ENCODE measurements at regions not wholly inside any gene's neighbourhood (a gene's known extent, or its start where the extent isn't known, plus 50 kb on each side); places are given as distances from the start of the nearest gene placed in this dataset.

DNA sequence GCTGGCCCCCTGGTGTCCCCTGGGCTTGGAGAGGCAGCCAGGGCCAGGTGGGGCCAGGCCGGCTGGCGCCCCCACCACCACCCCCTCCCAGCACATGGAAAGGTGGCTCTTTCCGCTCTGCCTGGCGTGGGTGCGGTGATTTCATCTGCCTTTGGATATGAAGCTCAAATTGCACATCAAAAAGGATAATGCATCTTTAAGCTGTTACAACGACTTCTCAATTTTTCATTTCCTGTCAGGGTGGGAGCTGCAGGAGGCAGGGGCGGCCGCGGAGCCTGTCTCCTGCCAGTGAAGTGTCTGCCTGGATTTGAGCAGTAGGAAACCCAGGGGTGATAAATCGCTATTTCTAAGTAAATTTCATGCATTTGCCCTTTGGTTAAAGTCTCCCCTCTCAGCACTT is 169.2 kb upstream of the MVB12B start:
- H3K4me2 ChIP-seq (ENCODE audit: low read length): no peak overlapping the region
- H3K4me1 ChIP-seq (ENCODE audit: control insufficient read depth, insufficient read depth, low read length): no peaks in the 10 kb centered on the region
- no peaks in the 10 kb centered on the region for H3K36me3 ChIP-seq (ENCODE audit: insufficient read depth, low read length)
- H3K27me3 ChIP-seq (ENCODE audit: control insufficient read depth, insufficient read depth, low read length): peaks cover 59% of the 10 kb centered on the region
- no peak overlapping the region for H3K9ac ChIP-seq (ENCODE audit: low read depth, low read length)
- H3K4me3 ChIP-seq (ENCODE audit: low read length): no peak overlapping the region
- H3K9me3 ChIP-seq (replicated peaks; ENCODE audit: low read length): no peaks in the 10 kb centered on the region

DNA sequence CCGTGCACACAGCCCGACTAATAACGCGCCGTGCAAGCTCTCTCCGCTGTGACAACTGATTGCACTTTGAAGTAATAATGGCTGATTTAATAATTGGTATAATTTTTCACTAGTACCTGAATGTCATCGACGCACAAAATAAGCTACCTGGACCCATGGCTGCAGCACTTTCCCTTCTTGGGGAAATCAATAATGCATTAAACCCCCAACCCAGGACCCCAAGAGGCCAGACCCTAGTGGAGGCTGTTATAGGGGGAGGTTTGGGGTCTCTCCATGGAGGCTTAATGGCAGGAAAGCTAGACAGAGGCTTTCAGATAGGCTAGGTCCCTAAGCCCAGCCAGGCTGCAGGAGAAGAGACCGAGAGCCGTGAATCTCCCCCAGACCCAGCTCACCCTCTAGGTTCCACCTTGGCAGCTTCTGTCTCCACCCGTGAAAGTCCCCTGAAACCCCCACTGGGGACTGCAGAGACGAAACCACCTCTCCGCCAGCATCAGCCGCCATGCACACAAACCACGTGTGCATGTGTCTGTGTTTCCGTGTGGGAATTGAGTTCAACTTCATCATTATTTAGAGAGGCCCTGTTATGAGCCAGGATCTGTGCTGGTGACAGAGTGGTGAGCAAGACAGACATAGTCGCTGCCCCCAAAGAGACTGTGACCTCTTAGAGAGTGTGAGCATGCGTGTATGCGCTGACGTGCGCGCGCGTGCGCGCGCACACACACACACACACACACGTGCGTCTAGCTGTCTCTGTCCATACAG is 168.6 kb upstream of the MVB12B start:
- Histone ChIP-seq H3K4me1 (ENCODE audit: control insufficient read depth, insufficient read depth, low read length) (no peaks in the 10 kb centered on the region), H3K9ac (ENCODE audit: low read depth, low read length) (no peak overlapping the region), H3K27me3 (ENCODE audit: control insufficient read depth, insufficient read depth, low read length) (peaks cover 54% of the 10 kb centered on the region)

DNA sequence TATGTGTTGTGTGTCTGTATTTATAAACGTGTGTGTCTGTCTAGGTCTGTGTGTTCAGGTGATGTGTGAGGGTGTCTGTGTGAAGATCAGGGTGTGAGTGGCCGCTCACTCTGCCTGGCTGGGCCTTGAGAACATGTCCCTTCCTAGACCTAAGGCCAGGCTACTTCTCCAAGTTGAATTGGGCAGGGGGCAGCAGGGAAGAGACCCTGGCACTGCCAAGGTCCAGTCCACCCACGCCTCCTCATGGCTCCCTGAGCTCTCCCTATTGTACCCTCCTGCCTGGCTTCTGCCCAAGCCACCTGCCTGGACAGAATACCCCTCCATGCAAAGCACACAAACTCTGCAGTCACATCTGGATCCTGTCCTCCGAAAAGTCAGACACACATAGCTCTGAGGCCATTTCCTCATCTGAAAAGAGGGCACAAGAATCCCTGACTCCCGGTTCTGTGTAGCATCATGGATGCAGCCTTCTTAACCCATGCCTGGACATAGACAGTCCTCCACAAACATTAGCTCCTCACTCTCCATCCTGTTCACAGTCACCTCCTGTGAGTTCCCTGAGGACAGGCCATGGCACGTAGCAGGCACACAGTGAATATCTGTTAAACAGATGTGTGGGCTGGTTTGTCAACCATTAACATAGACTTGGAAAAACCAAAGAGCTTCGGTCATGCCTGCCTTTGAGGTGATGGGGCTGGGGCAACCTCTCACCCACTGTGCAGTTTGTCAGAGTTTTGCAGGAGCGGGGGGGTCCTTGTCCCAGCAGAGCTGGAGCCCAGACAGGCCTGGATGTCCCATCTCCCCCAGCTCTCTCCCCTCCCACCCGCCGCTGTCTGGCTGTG is 167.8 kb upstream of the MVB12B start:
- Histone ChIP-seq H3K27me3 (ENCODE audit: control insufficient read depth, insufficient read depth, low read length) (peaks cover 47% of the 10 kb centered on the region), H3K4me2 (ENCODE audit: low read length) (no peak overlapping the region), H3K36me3 (ENCODE audit: insufficient read depth, low read length) (no peaks in the 10 kb centered on the region), H3K4me3 (ENCODE audit: low read length) (no peak overlapping the region), H3K4me1 (ENCODE audit: control insufficient read depth, insufficient read depth, low read length) (no peaks in the 10 kb centered on the region), H3K9ac (ENCODE audit: low read depth, low read length) (no peak overlapping the region), H3K9me3 (replicated peaks; ENCODE audit: low read length) (no peaks in the 10 kb centered on the region)

More for the DNA sequence above, 168.6 kb upstream of the MVB12B start:
- Histone ChIP-seq H3K36me3 (ENCODE audit: insufficient read depth, low read length) (no peaks in the 10 kb centered on the region), H3K4me3 (ENCODE audit: low read length) (no peak overlapping the region), H3K4me2 (ENCODE audit: low read length) (no peak overlapping the region), H3K9me3 (replicated peaks; ENCODE audit: low read length) (no peaks in the 10 kb centered on the region)

DNA sequence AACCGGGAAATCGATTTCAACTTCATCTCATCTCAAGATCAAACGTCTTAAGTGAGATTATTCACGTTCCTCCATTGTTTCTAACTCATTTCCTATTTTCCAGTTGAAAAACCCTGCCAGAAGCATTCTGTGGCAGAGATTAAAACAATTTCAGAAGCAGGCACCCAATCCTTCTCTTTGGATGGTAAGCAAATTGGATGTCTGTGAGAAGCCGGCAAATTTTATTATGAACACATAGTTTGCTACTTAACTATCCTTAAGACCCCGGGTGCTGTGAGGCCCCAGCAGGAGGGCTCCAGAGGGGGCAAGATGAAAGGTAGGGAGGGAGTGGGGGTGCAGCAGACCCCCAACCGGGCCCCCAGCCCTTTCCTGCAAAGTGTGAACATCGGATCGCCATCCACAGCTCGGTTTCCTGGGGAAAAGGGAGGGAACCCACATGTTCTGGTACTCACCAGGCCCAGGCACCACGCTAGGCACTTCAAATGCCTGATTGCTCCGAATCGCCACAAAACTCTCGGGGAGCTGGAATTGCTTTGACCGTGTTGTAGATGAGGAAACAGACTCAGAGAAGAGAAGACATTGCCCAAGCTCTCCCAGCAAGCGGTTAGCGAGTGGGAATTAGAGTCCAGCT is 167.1 kb upstream of the MVB12B start:
- H3K4me1 ChIP-seq (ENCODE audit: control insufficient read depth, insufficient read depth, low read length): no peaks in the 10 kb centered on the region
- H3K9ac ChIP-seq (ENCODE audit: low read depth, low read length): no peak overlapping the region
- no peak overlapping the region for H3K4me3 ChIP-seq (ENCODE audit: low read length)
- H3K9me3 ChIP-seq (replicated peaks; ENCODE audit: low read length): no peaks in the 10 kb centered on the region
- peaks cover 45% of the 10 kb centered on the region for H3K27me3 ChIP-seq (ENCODE audit: control insufficient read depth, insufficient read depth, low read length)
- H3K36me3 ChIP-seq (ENCODE audit: insufficient read depth, low read length): no peaks in the 10 kb centered on the region
- H3K4me2 ChIP-seq (ENCODE audit: low read length): no peak overlapping the region

DNA sequence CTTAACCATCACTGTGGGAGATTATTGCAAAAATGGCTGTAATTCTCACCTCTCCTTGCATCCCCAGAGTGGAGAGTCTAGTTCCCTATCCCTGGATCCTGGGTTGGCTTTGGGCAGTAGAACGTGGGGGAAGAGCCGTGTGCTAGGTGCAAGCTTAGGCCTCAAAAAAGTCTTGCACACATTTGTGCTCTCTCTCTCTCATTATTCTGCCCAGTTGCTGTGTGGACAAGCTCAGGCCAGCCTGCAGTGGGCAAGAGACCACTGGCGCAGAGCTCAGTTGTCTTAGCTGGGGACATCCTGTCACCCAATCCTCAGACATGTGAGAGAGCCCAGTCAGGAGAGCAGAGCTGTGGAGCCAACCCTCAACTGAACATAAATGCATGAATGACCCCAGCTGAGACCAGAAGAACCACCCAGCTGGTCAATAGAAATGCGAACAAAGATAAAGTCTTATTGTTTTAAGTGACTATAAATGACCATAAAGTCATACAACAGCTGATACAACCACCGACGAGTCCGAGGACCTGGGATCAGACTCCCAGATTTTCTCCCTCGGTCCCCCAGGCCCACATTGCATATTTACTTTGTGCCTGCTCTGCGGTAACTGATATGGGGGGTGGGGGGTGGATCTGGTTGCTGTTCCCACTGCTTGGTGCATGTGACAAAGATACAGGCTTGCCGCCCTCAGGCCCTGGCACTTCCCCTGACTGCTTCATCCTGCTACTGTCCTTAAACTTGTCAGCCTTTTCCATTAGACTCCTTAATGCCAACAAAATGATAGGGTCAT is 166.4 kb upstream of the MVB12B start:
- Histone ChIP-seq H3K4me3 (ENCODE audit: low read length) (no peak overlapping the region), H3K4me1 (ENCODE audit: control insufficient read depth, insufficient read depth, low read length) (no peaks in the 10 kb centered on the region), H3K4me2 (ENCODE audit: low read length) (no peak overlapping the region), H3K27me3 (ENCODE audit: control insufficient read depth, insufficient read depth, low read length) (peaks cover 45% of the 10 kb centered on the region), H3K9me3 (replicated peaks; ENCODE audit: low read length) (no peaks in the 10 kb centered on the region), H3K36me3 (ENCODE audit: insufficient read depth, low read length) (no peaks in the 10 kb centered on the region), H3K9ac (ENCODE audit: low read depth, low read length) (no peak overlapping the region)

DNA sequence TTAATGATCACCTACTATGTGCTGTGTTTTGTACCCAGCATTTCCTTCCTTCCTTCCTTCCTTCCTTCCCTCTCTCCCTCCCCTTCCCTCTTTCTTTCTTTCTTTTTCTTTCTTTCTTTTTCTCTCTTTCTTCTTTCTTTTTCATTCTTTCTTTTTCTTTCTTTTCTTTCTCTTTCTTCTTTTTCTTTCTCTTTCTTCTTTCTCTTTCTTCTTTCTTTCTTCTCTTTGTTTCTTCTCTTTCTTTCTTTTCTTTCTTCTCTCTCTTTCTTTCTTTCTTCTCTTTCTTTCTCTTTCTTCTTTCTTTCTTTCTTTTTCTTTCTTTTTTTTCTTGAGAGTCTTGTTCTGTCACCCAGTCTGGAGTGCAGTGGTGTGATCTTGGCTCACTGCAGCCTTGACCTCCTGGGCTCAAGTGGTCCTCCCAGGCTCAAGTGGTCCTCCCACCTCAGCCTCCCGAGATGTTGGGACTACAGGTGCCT is 165.7 kb upstream of the MVB12B start:
- H3K9ac ChIP-seq (ENCODE audit: low read depth, low read length): no peak overlapping the region
- H3K36me3 ChIP-seq (ENCODE audit: insufficient read depth, low read length): no peaks in the 10 kb centered on the region
- H3K27me3 ChIP-seq (ENCODE audit: control insufficient read depth, insufficient read depth, low read length): peaks cover 47% of the 10 kb centered on the region

DNA sequence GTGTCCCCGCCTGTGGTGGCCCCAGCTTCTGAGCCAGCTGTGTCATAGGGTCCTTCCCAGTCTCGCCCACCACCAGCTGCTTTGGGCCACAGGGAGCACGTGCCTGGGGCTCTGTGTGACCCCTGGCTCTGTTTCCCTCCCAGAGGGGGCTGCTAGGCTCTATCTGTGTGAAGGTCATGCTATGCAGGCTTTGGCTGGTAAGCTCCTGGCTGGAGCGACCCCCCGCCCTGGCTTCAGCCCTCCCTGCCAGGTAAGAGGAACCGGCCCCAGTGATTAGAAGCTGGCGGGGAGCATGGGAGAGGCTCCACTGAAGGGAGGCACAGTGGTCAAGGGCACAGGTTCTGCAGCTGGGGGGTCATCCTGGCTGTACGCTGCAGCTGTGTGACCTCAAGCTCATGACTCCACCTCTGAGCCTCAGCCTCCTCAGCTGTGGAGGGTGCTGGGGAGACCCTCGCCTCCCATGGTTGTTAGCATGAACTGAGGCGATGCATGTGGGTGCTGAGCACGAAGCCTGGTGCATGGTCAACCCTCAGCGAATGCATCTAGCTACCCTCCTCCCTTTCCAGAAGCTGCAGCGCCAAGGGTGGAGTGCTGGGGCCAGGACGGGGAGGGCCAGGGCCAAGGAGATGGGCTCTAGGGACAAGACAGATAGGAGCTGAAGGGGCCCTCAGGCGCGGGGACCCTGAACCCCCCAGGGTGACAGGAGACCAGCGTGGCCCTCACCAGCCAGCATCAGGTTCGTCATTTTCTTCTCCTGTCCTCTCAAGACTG is 163.8 kb upstream of the MVB12B start:
- Histone ChIP-seq H3K4me2 (ENCODE audit: low read length) (no peak overlapping the region), H3K4me1 (ENCODE audit: control insufficient read depth, insufficient read depth, low read length) (no peaks in the 10 kb centered on the region), H3K9me3 (replicated peaks; ENCODE audit: low read length) (no peaks in the 10 kb centered on the region), H3K36me3 (ENCODE audit: insufficient read depth, low read length) (no peaks in the 10 kb centered on the region), H3K9ac (ENCODE audit: low read depth, low read length) (no peak overlapping the region), H3K4me3 (ENCODE audit: low read length) (no peak overlapping the region), H3K27me3 (ENCODE audit: control insufficient read depth, insufficient read depth, low read length) (peaks cover 37% of the 10 kb centered on the region)

More for the DNA sequence above, 165.7 kb upstream of the MVB12B start:
- Histone ChIP-seq H3K4me1 (ENCODE audit: control insufficient read depth, insufficient read depth, low read length) (no peaks in the 10 kb centered on the region), H3K9me3 (replicated peaks; ENCODE audit: low read length) (no peaks in the 10 kb centered on the region), H3K4me3 (ENCODE audit: low read length) (no peak overlapping the region), H3K4me2 (ENCODE audit: low read length) (no peak overlapping the region)

DNA sequence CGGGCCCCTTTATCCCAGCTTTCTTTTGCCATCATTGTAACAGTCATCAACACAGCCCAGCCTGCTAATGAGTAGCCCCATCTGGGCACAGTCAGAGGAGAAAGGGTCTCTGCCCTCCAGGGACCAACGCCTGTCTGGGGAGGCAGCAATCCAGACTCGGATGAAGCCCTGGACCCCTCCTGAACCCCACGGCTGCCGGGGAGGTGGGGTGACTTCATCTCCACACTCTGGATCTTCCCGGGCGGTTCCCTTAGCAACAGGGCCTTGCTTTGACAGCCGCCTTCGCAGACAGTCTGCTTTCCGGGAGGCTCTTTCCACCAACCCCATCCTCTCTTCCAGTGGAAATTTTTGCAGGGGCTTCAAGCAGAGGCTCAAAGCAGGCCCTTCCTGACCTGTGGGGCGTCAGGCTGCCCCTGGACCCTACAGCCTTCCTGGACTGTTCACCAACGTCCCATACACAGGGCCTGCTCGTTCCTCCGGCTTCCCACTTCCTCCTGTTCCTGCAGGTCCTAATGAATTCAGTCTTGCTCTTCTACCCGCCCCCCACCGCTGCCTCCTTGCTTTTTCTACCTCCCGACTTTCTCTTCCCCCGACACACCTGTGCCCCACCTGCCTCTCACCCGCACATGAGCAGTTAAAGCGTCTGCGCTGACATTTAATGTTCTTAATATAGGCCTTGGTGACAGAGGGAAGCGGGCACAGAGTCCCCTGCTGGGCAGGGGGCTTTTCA is 161.7 kb upstream of the MVB12B start:
- no peak overlapping the region for H3K4me2 ChIP-seq (ENCODE audit: low read length)
- H3K9ac ChIP-seq (ENCODE audit: low read depth, low read length): no peak overlapping the region
- peaks cover 30% of the 10 kb centered on the region for H3K27me3 ChIP-seq (ENCODE audit: control insufficient read depth, insufficient read depth, low read length)
- no peaks in the 10 kb centered on the region for H3K4me1 ChIP-seq (ENCODE audit: control insufficient read depth, insufficient read depth, low read length)
- no peaks in the 10 kb centered on the region for H3K9me3 ChIP-seq (replicated peaks; ENCODE audit: low read length)
- no peak overlapping the region for H3K4me3 ChIP-seq (ENCODE audit: low read length)
- H3K36me3 ChIP-seq (ENCODE audit: insufficient read depth, low read length): no peaks in the 10 kb centered on the region

DNA sequence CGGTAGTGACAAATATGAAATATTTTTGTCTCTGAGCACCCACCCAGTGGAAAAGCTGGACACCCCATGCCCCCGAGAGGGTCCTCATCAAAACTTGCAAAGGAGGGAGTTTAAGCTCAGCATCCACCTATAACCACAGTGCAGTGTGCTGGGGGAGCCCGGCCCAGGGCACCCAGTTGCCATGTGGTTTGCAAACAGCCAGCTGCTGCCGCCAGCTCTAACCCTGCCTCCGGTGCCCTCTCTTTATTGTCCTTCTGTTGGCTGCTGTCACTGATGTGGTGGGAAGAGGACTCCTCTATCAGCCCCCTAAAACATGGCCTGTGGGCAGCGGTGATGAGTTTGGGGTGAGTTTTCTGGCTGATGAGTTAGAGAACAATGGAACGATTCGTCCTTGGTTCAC is 160.9 kb upstream of the MVB12B start:
- Histone ChIP-seq H3K4me1 (ENCODE audit: control insufficient read depth, insufficient read depth, low read length) (no peaks in the 10 kb centered on the region), H3K36me3 (ENCODE audit: insufficient read depth, low read length) (no peaks in the 10 kb centered on the region), H3K9ac (ENCODE audit: low read depth, low read length) (no peak overlapping the region), H3K4me2 (ENCODE audit: low read length) (no peak overlapping the region), H3K9me3 (replicated peaks; ENCODE audit: low read length) (no peaks in the 10 kb centered on the region), H3K4me3 (ENCODE audit: low read length) (no peak overlapping the region), H3K27me3 (ENCODE audit: control insufficient read depth, insufficient read depth, low read length) (peaks cover 30% of the 10 kb centered on the region)

DNA sequence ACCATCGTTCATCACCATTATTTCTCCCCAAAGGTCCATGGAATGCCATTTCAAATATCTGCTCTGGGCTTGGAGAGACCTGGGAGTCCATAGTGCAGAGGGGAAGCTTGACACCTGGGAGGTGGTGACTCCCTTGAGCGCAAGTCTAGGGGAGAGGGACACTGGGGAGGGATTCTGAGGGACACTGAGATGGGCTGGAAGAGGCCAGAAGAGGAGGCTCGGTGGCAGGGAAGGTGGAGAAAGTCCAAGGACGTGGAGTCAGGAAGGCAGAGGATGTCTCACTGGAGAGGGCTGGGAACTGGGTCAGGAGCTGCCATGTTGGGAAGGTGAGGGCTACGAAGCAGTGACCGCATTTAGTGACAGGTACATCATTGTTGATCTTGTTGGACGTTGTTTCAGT is 160.3 kb upstream of the MVB12B start:
- H3K4me2 ChIP-seq (ENCODE audit: low read length): no peak overlapping the region
- H3K4me1 ChIP-seq (ENCODE audit: control insufficient read depth, insufficient read depth, low read length): no peaks in the 10 kb centered on the region
- peaks cover 30% of the 10 kb centered on the region for H3K27me3 ChIP-seq (ENCODE audit: control insufficient read depth, insufficient read depth, low read length)
- H3K9me3 ChIP-seq (replicated peaks; ENCODE audit: low read length): no peaks in the 10 kb centered on the region
- H3K36me3 ChIP-seq (ENCODE audit: insufficient read depth, low read length): no peaks in the 10 kb centered on the region
- no peak overlapping the region for H3K4me3 ChIP-seq (ENCODE audit: low read length)
- no peak overlapping the region for H3K9ac ChIP-seq (ENCODE audit: low read depth, low read length)
